ENCODE measurements at regions not wholly inside any gene's neighbourhood (a gene's known extent, or its start where the extent isn't known, plus 50 kb on each side); places are given as distances from the start of the nearest gene placed in this dataset.
"Not testable (repeated sequence)": the region's sequence is repeated elsewhere in the genome, so short reads cannot be mapped to it uniquely, and the experiment has no call there.

GRCh38 chr4:116544946-116545345, 540.4 kb downstream of the TRAM1L1 start:
- no peak for DNase-seq (ENCODE audit: low spot score)

DNA sequence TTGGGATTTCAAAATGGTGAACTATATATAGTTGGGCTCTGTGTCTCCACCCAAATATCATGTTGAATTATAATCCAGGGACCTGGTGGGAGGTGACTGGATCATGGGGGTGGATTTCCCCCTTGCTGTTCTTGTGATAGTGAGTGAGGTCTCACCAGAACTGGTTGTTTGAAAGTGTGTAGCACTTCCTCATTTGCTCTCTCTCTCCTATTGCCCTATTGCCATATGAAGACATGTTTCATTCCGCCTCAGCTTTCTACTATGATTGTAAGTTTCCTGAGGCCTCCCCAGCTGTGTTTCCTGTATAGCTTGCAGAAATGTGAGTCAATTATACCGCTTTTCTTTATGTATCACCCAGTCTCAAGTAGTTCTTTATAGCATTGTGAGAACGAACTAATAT, 545.6 kb downstream of the TRAM1L1 start:
- DNase-seq (ENCODE audit: low spot score), result no peak

- no peak for DNase-seq (ENCODE audit: low spot score)
Observed at GRCh38 chr4:116537828-116538227, 547.5 kb downstream of the TRAM1L1 start.

GRCh38 chr4:116536024-116536423, 549.4 kb downstream of the TRAM1L1 start:
- DNase-seq (ENCODE audit: low spot score), result not testable (repeated sequence)

GRCh38 chr4:116531870-116532269, 553.5 kb downstream of the TRAM1L1 start:
- DNase-seq (ENCODE audit: low spot score), result peak; percentile 62

DNA sequence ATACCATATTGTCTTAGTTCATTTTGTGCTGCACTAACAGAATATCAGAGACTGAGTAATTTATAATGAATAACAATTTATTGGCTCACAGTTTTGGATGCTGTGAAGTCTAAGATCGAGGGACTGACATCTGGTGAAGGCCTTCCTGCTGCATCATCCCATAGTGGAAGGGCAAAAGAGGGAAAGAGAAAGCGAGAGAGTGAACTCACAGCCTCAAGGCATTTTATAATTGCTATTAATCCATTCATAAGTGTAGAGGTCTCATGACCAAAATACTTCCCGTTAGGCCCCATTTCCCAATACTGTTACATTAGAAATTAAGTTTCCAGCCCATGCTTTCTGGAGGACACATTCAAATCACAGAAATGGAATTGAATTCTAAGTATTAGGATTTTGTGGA, 554.4 kb downstream of the TRAM1L1 start:
- no peak for DNase-seq (ENCODE audit: low spot score)

- DNase-seq (ENCODE audit: low spot score), result no peak
Observed at GRCh38 chr4:116530048-116530447, 555.3 kb downstream of the TRAM1L1 start.

GRCh38 chr4:116529129-116529528, 556.2 kb downstream of the TRAM1L1 start:
- DNase-seq (ENCODE audit: low spot score), result no peak

DNA sequence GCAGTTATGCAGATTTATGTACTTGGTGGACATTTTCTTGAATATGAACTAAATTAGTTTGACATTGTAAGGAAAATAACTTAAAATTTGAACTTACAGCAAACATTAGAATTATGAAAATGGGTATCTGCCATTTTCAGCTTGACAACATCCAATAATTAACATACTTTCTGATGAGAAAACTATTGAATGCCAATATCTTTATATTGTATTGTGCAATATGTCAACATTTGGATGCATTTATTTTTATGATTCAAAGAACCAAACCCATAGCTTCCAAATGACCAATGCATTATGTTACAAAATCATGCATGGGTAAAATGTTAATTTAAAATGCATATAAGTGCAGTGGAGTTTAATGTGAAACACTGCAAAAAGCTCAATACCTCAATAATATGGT, 562.5 kb downstream of the TRAM1L1 start:
- no peak for DNase-seq (ENCODE audit: low spot score)

DNA sequence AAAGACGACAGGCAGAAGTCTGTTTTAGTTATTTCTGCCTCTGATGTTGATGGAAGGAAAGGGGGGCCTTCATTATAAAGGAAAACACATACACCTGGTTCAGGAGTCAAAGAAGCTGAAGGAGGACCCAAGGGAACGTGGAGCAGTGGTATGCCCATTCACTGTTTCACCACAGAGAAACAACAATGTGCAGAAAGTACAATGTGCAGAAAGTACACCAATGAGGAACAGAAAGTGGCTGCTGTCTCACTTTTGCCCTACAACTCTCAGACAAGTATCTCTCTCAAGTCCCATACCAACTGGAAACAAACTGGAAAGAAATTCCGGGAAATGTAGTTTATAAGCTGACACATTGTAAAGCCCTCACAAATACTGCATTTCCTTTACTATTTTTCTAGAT, 564.5 kb downstream of the TRAM1L1 start:
- no peak for DNase-seq (ENCODE audit: low spot score)

DNA sequence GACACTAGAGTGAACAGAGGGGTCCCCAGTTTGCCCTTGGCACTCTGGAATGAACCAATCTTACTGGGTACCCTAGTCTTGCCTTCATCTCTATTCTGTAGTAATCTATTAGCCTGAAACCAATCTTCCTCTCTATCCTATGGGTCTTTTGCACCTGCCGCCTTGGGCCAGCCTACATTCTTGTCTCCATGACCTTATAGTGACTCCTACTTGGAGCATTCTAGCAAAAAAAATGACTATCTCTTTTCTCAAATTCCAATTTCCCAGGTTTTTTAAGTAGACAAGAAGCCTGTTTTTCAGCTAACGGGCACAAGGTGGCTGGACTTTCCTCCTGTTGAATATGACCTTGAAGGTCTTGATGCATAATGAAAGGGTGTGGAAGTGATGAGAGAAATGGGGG, 568.7 kb downstream of the TRAM1L1 start:
- DNase-seq (ENCODE audit: low spot score), result no peak

GRCh38 chr4:116515959-116516358, 569.4 kb downstream of the TRAM1L1 start:
- no peak for DNase-seq (ENCODE audit: low spot score)

- DNase-seq (ENCODE audit: low spot score), result no peak
Observed at GRCh38 chr4:116512552-116512951, 572.8 kb downstream of the TRAM1L1 start.

- no peak for DNase-seq (ENCODE audit: low spot score)
Observed at GRCh38 chr4:116501954-116502353, 583.4 kb downstream of the TRAM1L1 start.

GRCh38 chr4:116500225-116500624, 585.2 kb downstream of the TRAM1L1 start:
- no peak for DNase-seq (ENCODE audit: low spot score)

GRCh38 chr4:116489739-116490138, 595.6 kb downstream of the TRAM1L1 start:
- no peak for DNase-seq (ENCODE audit: low spot score)

DNA sequence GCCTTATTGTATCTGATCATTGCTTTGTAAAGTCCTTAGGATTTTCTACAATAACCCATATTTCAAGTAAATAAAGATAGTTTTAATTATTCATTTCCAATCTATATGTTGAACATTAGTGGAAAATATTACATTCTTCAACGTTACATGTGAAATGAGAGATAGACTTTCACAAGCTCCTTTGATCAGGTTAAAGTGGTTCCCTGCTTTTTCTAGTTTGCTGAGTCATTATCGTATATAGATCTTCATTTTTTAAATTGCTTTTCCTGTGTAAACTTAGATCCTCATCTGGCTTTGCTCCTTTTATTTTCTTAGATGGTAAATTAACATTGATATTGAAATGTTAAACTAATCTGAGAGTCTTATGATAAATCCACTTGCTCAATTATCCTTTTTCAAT, 599.0 kb downstream of the TRAM1L1 start:
- DNase-seq (ENCODE audit: low spot score), result no peak

DNA sequence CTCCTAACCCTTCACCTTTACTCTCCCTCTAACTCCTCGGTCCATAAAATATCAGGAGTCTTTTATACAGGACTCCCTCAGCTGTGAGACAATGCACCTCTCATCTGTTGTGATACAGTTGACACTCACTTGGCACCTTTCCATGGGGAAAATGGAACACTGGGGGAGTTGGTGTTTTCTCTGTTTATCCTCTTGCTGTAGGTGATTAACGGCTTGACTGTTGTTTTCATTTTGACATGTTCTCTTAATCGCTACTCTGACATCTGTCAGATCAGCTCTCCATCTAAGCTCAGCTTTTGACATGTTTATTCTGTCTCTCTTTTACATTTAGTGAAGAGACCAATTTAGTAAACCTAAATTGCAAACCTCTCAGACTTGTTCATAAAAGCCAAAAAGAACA, 604.8 kb downstream of the TRAM1L1 start:
- no peak for DNase-seq (ENCODE audit: low spot score)

- no peak for DNase-seq (ENCODE audit: low spot score)
Observed at GRCh38 chr4:116478343-116478742, 607.0 kb downstream of the TRAM1L1 start.

GRCh38 chr4:116469582-116469981, 615.8 kb downstream of the TRAM1L1 start:
- DNase-seq (ENCODE audit: low spot score), result no peak

GRCh38 chr4:116453127-116453526, 632.2 kb downstream of the TRAM1L1 start:
- no peak for DNase-seq (ENCODE audit: low spot score)

- no peak for DNase-seq (ENCODE audit: low spot score)
Observed at GRCh38 chr4:116449764-116450163, 635.6 kb downstream of the TRAM1L1 start.

DNA sequence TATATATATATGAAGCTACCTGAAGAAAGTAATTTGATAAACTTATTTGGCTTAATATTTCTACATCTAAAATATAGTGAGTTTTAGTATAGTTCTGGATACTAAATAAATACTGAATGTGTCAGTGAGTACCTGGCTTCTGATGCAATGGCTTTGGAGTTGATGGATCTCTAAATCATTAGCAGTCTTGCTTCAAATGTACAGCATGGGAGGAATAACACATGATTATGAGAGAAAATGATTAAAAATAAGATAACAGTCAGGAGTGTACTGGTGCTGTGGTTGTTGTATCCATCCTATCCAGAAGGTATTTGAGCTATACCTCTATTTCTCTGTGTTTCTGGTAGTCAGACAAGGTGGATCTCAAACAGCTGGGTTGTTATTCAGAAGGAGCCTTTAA, 641.3 kb downstream of the TRAM1L1 start:
- DNase-seq (ENCODE audit: low spot score), result no peak

- DNase-seq (ENCODE audit: low spot score), result no peak
Observed at GRCh38 chr4:116438981-116439729, 646.2 kb downstream of the TRAM1L1 start.
